Mesenchymal stem cell (in vitro differentiated cells and primary cell): ENCODE measurements at regions not wholly inside any gene's neighbourhood (a gene's known extent, or its start where the extent isn't known, plus 50 kb on each side); places are given as distances from the start of the nearest gene placed in this dataset.

Source experiments
- DNase-seq: peaks from one replicate; pipeline ENCODE4 v3.0.0-alpha.2; 2013
- H2AFZ ChIP-seq: one replicate; pipeline ENCODE4 v1.6.1; 2013; ENCODE audit warnings: low read depth, mild to moderate bottlenecking, control low read depth, inconsistent platforms, low read length, moderate library complexity
- H2AK5ac ChIP-seq: 2 replicates; pipeline ENCODE4 v1.6.1; 2013; ENCODE audit warnings: low read length, moderate library complexity, mild to moderate bottlenecking, inconsistent platforms; ENCODE audit not compliant: severe bottlenecking
- H2BK120ac ChIP-seq: one replicate; pipeline ENCODE4 v1.6.1; 2013; ENCODE audit warnings: low read depth, mild to moderate bottlenecking, inconsistent platforms, low read length, moderate library complexity
- H2BK12ac ChIP-seq, 2 experiments: one replicate each; pipeline ENCODE4 v1.6.1; 2013; ENCODE audit warnings: inconsistent platforms in 2 of 2, low read length in 2 of 2, mild to moderate bottlenecking in 2 of 2, moderate library complexity in 2 of 2, control low read depth in 1 of 2
- H2BK15ac ChIP-seq: one replicate; pipeline ENCODE4 v1.6.1; 2013; ENCODE audit warnings: mild to moderate bottlenecking, low read depth, inconsistent platforms; ENCODE audit not compliant: poor library complexity, severe bottlenecking
- H2BK5ac ChIP-seq: 2 replicates; pipeline ENCODE4 v1.6.1; 2013; ENCODE audit warnings: low read depth, mild to moderate bottlenecking, low read length, control low read depth, inconsistent platforms; ENCODE audit not compliant: poor library complexity, severe bottlenecking
- H3K14ac ChIP-seq, 2 experiments: one replicate each; pipeline ENCODE4 v1.6.1; 2013; ENCODE audit warnings: inconsistent platforms in 2 of 2, low read length in 2 of 2, control low read depth in 1 of 2, mild to moderate bottlenecking in 1 of 2, moderate library complexity in 1 of 2
- H3K18ac ChIP-seq, 2 experiments: one replicate each; pipeline ENCODE4 v1.6.1; 2013; ENCODE audit warnings: inconsistent platforms in 2 of 2, low read length in 2 of 2, control low read depth in 1 of 2, low read depth in 1 of 2, mild to moderate bottlenecking in 1 of 2
- H3K23ac ChIP-seq, 2 experiments: one replicate each; pipeline ENCODE4 v1.6.1; 2013; ENCODE audit warnings: inconsistent platforms in 2 of 2, low read length in 2 of 2, mild to moderate bottlenecking in 2 of 2, moderate library complexity in 2 of 2, control low read depth in 1 of 2
- H3K27ac ChIP-seq: 2 replicates; pipeline ENCODE4 v1.5.1; 2013; ENCODE audit warnings: mild to moderate bottlenecking, moderate library complexity, low read length, control low read depth, inconsistent platforms; ENCODE audit not compliant: poor library complexity, severe bottlenecking
- H3K27me3 ChIP-seq, 2 experiments: 2 replicates each; pipeline versions ENCODE4 v1.6.1 to v1.7.0; 2013; ENCODE audit warnings: low read length in 2 of 2, mild to moderate bottlenecking in 2 of 2, moderate library complexity in 2 of 2, control low read depth in 1 of 2, inconsistent platforms in 1 of 2; ENCODE audit not compliant: control insufficient read depth in 1 of 2, insufficient read depth in 1 of 2
- H3K36me3 ChIP-seq, 2 experiments: 2 replicates each; pipeline versions ENCODE4 v1.6.1 to v1.7.0; 2013; ENCODE audit warnings: low read length in 2 of 2, control low read depth in 1 of 2, inconsistent platforms in 1 of 2, low read depth in 1 of 2, mild to moderate bottlenecking in 1 of 2; ENCODE audit not compliant: insufficient read depth in 2 of 2, control insufficient read depth in 1 of 2
- H3K4ac ChIP-seq, 2 experiments: one replicate each; pipeline ENCODE4 v1.6.1; 2013; ENCODE audit warnings: inconsistent platforms in 2 of 2, low read length in 2 of 2, mild to moderate bottlenecking in 2 of 2, moderate library complexity in 2 of 2, control low read depth in 1 of 2, low read depth in 1 of 2
- H3K4me1 ChIP-seq: 2 replicates; pipeline ENCODE4 v1.6.1; 2013; ENCODE audit warnings: low read depth, low read length, control low read depth; ENCODE audit not compliant: control insufficient read depth, insufficient read depth
- H3K4me2 ChIP-seq: 2 replicates; pipeline ENCODE4 v1.6.1; 2013; ENCODE audit warnings: low read length, mild to moderate bottlenecking, inconsistent platforms; ENCODE audit not compliant: poor library complexity, severe bottlenecking
- H3K4me3 ChIP-seq, 2 experiments: 2 replicates each; pipeline versions ENCODE4 v1.5.1 to v1.7.0; 2013; ENCODE audit warnings: low read length in 2 of 2, mild to moderate bottlenecking in 2 of 2, control low read depth in 1 of 2, low read depth in 1 of 2; ENCODE audit not compliant: insufficient read depth in 1 of 2
- H3K79me1 ChIP-seq: replicated peaks from 2 replicates; pipeline ENCODE4 v1.6.1; 2013; ENCODE audit warnings: mild to moderate bottlenecking, control low read depth, low read length, inconsistent platforms; ENCODE audit not compliant: poor library complexity, severe bottlenecking
- H3K9ac ChIP-seq: 2 replicates; pipeline ENCODE4 v1.7.0; 2013; ENCODE audit warnings: mild to moderate bottlenecking, low read length, moderate library complexity
- H3K9me3 ChIP-seq: 2 replicates; pipeline ENCODE4 v1.7.0; 2013; ENCODE audit warnings: mild to moderate bottlenecking, low read length; ENCODE audit not compliant: control insufficient read depth
- H4K8ac ChIP-seq: one replicate; pipeline ENCODE4 v1.6.1; 2013; ENCODE audit warnings: inconsistent platforms, mild to moderate bottlenecking, low read length, moderate library complexity
- H4K91ac ChIP-seq: one replicate; pipeline ENCODE4 v1.6.1; 2013; ENCODE audit warnings: mild to moderate bottlenecking, low read length, inconsistent platforms
- WGBS: methylation state at CpG from one replicate; pipeline ENCODE4 v1.1.7; 2013; ENCODE audit warnings: mixed read lengths; 5-methylcytosine and 5-hydroxymethylcytosine counted together

- Histone ChIP-seq H3K79me1 (no peaks in the 10 kb centered on the region), H2AFZ (no peak overlapping the region), H3K27me3 (no peaks in the 10 kb centered on the region), H3K4me3 (no peak overlapping the region), H3K4me2 (no peak overlapping the region), H2BK5ac (no peak overlapping the region), H4K8ac (no peak overlapping the region), H3K18ac (no peak overlapping the region), H3K14ac (no peak overlapping the region), H3K27ac (no peak overlapping the region), H4K91ac (no peak overlapping the region), H3K9me3 (peaks cover 5% of the 10 kb centered on the region), H3K9ac (no peak overlapping the region), H3K4me1 (no peaks in the 10 kb centered on the region), H3K4ac (no peak overlapping the region), H3K36me3 (no peaks in the 10 kb centered on the region), H2BK15ac (no peak overlapping the region), H3K23ac (no peak overlapping the region), H2BK12ac (no peak overlapping the region), H2BK120ac (no peak overlapping the region), H2AK5ac (no peak overlapping the region)
- 98% methylated on average over 4 of the region's 4 CpGs for WGBS
- DNase-seq, result no peak
Observed at GRCh38 chr4:141833209-141833608, 196.8 kb downstream of the IL15 start.

- no peak overlapping the region for H2AFZ ChIP-seq
- no peak overlapping the region for H3K9ac ChIP-seq
- H3K27me3 ChIP-seq, result no peaks in the 10 kb centered on the region
- H3K27ac ChIP-seq, result no peak overlapping the region
- H2AK5ac ChIP-seq, result no peak overlapping the region
- H3K4ac ChIP-seq, result no peak overlapping the region
- no peak overlapping the region for H2BK12ac ChIP-seq
- no peak overlapping the region for H3K4me2 ChIP-seq
- no peaks in the 10 kb centered on the region for H3K4me1 ChIP-seq
- H4K8ac ChIP-seq, result no peak overlapping the region
- 98% methylated on average over 7 of the region's 9 CpGs for WGBS
- no peaks in the 10 kb centered on the region for H3K9me3 ChIP-seq
- no peaks in the 10 kb centered on the region for H3K79me1 ChIP-seq
- H3K36me3 ChIP-seq, result no peaks in the 10 kb centered on the region
- no peak for DNase-seq
- H3K23ac ChIP-seq, result no peak overlapping the region
- no peak overlapping the region for H2BK15ac ChIP-seq
- no peak overlapping the region for H2BK120ac ChIP-seq
- H3K4me3 ChIP-seq, result no peak overlapping the region
- no peak overlapping the region for H2BK5ac ChIP-seq
- H3K18ac ChIP-seq, result no peak overlapping the region
- no peak overlapping the region for H4K91ac ChIP-seq
- H3K14ac ChIP-seq, result no peak overlapping the region
Observed at GRCh38 chr4:141840299-141840986, 204.1 kb downstream of the IL15 start.

- Histone ChIP-seq H3K36me3 (no peaks in the 10 kb centered on the region), H3K4me3 (no peak overlapping the region), H2BK12ac (no peak overlapping the region), H3K27ac (no peak overlapping the region), H3K79me1 (no peaks in the 10 kb centered on the region), H3K27me3 (no peaks in the 10 kb centered on the region), H3K4ac (no peak overlapping the region), H3K23ac (no peak overlapping the region), H3K18ac (no peak overlapping the region), H3K14ac (no peak overlapping the region), H2AFZ (no peak overlapping the region), H2BK15ac (no peak overlapping the region), H3K4me2 (no peak overlapping the region), H4K8ac (no peak overlapping the region), H2AK5ac (no peak overlapping the region), H4K91ac (no peak overlapping the region), H3K4me1 (no peaks in the 10 kb centered on the region), H2BK120ac (no peak overlapping the region), H3K9me3 (no peaks in the 10 kb centered on the region), H2BK5ac (no peak overlapping the region), H3K9ac (no peak overlapping the region)
- WGBS, result 87% methylated on average over 2 of the region's 2 CpGs
- no peak for DNase-seq
Observed at GRCh38 chr4:141843136-141843535, 206.8 kb downstream of the IL15 start.

- H4K8ac ChIP-seq, result no peak overlapping the region
- H2BK5ac ChIP-seq, result no peak overlapping the region
- H3K27ac ChIP-seq, result no peak overlapping the region
- H2BK12ac ChIP-seq, result no peak overlapping the region
- no peaks in the 10 kb centered on the region for H3K27me3 ChIP-seq
- no peak overlapping the region for H3K23ac ChIP-seq
- no peaks in the 10 kb centered on the region for H3K9me3 ChIP-seq
- no peak overlapping the region for H2AK5ac ChIP-seq
- H3K4ac ChIP-seq, result no peak overlapping the region
- no peak overlapping the region for H2BK15ac ChIP-seq
- no peaks in the 10 kb centered on the region for H3K36me3 ChIP-seq
- no peak overlapping the region for H3K4me2 ChIP-seq
- H4K91ac ChIP-seq, result no peak overlapping the region
- DNase-seq, result no peak
- no peak overlapping the region for H3K18ac ChIP-seq
- no peak overlapping the region for H3K9ac ChIP-seq
- no peak overlapping the region for H2BK120ac ChIP-seq
- no peaks in the 10 kb centered on the region for H3K79me1 ChIP-seq
- H3K4me3 ChIP-seq, result no peak overlapping the region
- no peaks in the 10 kb centered on the region for H3K4me1 ChIP-seq
- no peak overlapping the region for H2AFZ ChIP-seq
- no peak overlapping the region for H3K14ac ChIP-seq
Observed at GRCh38 chr4:141845901-141846300, 209.5 kb downstream of the IL15 start.
